Endothelial cell of umbilical vein (primary cell): ENCODE measurements at regions not wholly inside any gene's neighbourhood (a gene's known extent, or its start where the extent isn't known, plus 50 kb on each side); places are given as distances from the start of the nearest gene placed in this dataset.
A peak's percentile ranks its signal among the peaks of the same experiment; 100 is the strongest.

Experiments
- BruUV-seq: library from RNA; stranded (reverse); fragments of 400-500 nt; replicated peaks from 2 replicates; lab custom pipeline; 2021; lab: Mats Ljungman, UMichigan
- CTCF ChIA-PET: fragments of 300-600, 350-600 bp; sonication (Branson Sonifier 250); formaldehyde crosslinking; loops from one replicate; lab custom pipeline; 2021; ENCODE audit warnings: antibody characterized with exemption, inconsistent platforms; lab: Charles Lee
- POLR2A ChIA-PET: fragments of 300-600, 350-600 bp; sonication (Branson Sonifier 250); formaldehyde crosslinking; loops from one replicate; lab custom pipeline; 2021; ENCODE audit warnings: antibody characterized with exemption, inconsistent platforms; lab: Charles Lee
- DNase-seq: peaks from one replicate; pipeline ENCODE4 v3.0.0-alpha.2; 2011; ENCODE audit warnings: low read depth, low spot score
- FAIRE-seq: peaks from 2 replicates; lab custom pipeline; 2011; peaks lifted over from hg19 to GRCh38; lab: Jason Lieb, UNC
- H2AFZ ChIP-seq: 2 replicates; pipeline ENCODE4 v1.6.0; 2012; ENCODE audit warnings: low read depth, low read length, control low read depth, inconsistent platforms
- H3K27ac ChIP-seq: 2 replicates; pipeline ENCODE4 v1.5.1; 2011; ENCODE audit warnings: low read depth, mild to moderate bottlenecking, control low read depth, low read length, moderate library complexity; ENCODE audit not compliant: insufficient read depth
- H3K27me3 ChIP-seq, 2 experiments: 2 replicates each; pipeline versions ENCODE4 v1.6.0 to v1.6.1; 2011; ENCODE audit warnings: low read length in 2 of 2, mixed read lengths in 1 of 2; ENCODE audit not compliant: control insufficient read depth in 2 of 2, insufficient read depth in 2 of 2
- H3K36me3 ChIP-seq, 2 experiments: 2 replicates in 1 of 2; 3 replicates in 1 of 2; pipeline ENCODE4 v1.5.1; 2011; ENCODE audit warnings: low read length in 2 of 2, mild to moderate bottlenecking in 1 of 2, moderate library complexity in 1 of 2; ENCODE audit not compliant: control insufficient read depth in 2 of 2, insufficient read depth in 2 of 2; ENCODE audit errors: extremely low read depth in 1 of 2
- H3K4me1 ChIP-seq: 3 replicates; pipeline ENCODE4 v1.5.1; 2011; ENCODE audit warnings: mild to moderate bottlenecking, low read length; ENCODE audit not compliant: control insufficient read depth, insufficient read depth; ENCODE audit errors: extremely low read depth
- H3K4me2 ChIP-seq: 2 replicates; pipeline ENCODE4 v1.6.1; 2011; ENCODE audit warnings: low read length, control low read depth, mixed read lengths; ENCODE audit not compliant: insufficient read depth
- H3K4me3 ChIP-seq, 3 experiments: fragments of 200-600 bp in 1 of 3; sonication (generic), shearing (Covaris generic) in 1 of 3; replicated peaks in 1 of 3; 2 replicates each; pipeline ENCODE4 v1.5.1; 2011 to 2016; ENCODE audit warnings: control low read depth in 3 of 3, low read length in 3 of 3, mild to moderate bottlenecking in 2 of 3, inconsistent platforms in 1 of 3, low read depth in 1 of 3, moderate library complexity in 1 of 3; ENCODE audit not compliant: insufficient read depth in 1 of 3
- H3K79me2 ChIP-seq: 2 replicates; pipeline ENCODE4 v1.6.0; 2012; ENCODE audit warnings: low read length, inconsistent platforms; ENCODE audit not compliant: control insufficient read depth, insufficient read depth
- H3K9ac ChIP-seq: replicated peaks from 2 replicates; pipeline ENCODE3; 2011; ENCODE audit warnings: low read length, control low read depth; ENCODE audit not compliant: insufficient read depth; ENCODE audit errors: extremely low read depth
- H3K9me1 ChIP-seq: replicated peaks from 3 replicates; pipeline ENCODE4 v1.6.0; 2011; ENCODE audit warnings: mild to moderate bottlenecking, low read length; ENCODE audit not compliant: control insufficient read depth, insufficient read depth; ENCODE audit errors: extremely low read depth
- H3K9me3 ChIP-seq: replicated peaks from 2 replicates; pipeline ENCODE4 v1.5.1; 2012; ENCODE audit warnings: low read length, inconsistent platforms; ENCODE audit not compliant: control insufficient read depth, insufficient read depth
- H4K20me1 ChIP-seq: replicated peaks from 2 replicates; pipeline ENCODE3; 2011; ENCODE audit warnings: mild to moderate bottlenecking, low read length; ENCODE audit not compliant: control insufficient read depth, insufficient read depth; ENCODE audit errors: extremely low read depth
- EZH2 ChIP-seq: IDR thresholded peaks from 2 replicates; pipeline ENCODE4 v1.6.1; 2012; ENCODE audit warnings: borderline replicate concordance, low read depth, mild to moderate bottlenecking, moderate library complexity, low read length, inconsistent platforms; ENCODE audit not compliant: severe bottlenecking
- FOS ChIP-seq: IDR thresholded peaks from 2 replicates; pipeline ENCODE4 v1.6.1; 2011; ENCODE audit warnings: mild to moderate bottlenecking, low read length, moderate library complexity, borderline replicate concordance; ENCODE audit not compliant: insufficient read depth
- GATA2 ChIP-seq: IDR thresholded peaks from 2 replicates; pipeline ENCODE4 v1.7.0; 2011; ENCODE audit warnings: low read depth, mild to moderate bottlenecking, moderate library complexity, mixed read lengths, low read length; ENCODE audit not compliant: insufficient read length, insufficient read depth
- JUN ChIP-seq: IDR thresholded peaks from 2 replicates; pipeline ENCODE4 v1.6.1; 2011; ENCODE audit warnings: borderline replicate concordance, low read depth; ENCODE audit not compliant: insufficient read length, insufficient read depth
- MYC ChIP-seq: IDR thresholded peaks from one replicate; pipeline ENCODE4 v1.6.1; 2011; ENCODE audit warnings: mild to moderate bottlenecking, low read depth, low read length
- POLR2A ChIP-seq: IDR thresholded peaks from 2 replicates; pipeline ENCODE4 v1.6.1; 2012; ENCODE audit warnings: low read depth, mild to moderate bottlenecking, control low read depth, low read length
- POLR2AphosphoS5 ChIP-seq: IDR thresholded peaks from 2 replicates; pipeline ENCODE4 v1.6.1; 2012; ENCODE audit warnings: low read depth, mild to moderate bottlenecking, control low read depth, low read length, moderate library complexity; ENCODE audit not compliant: insufficient read depth
- dilution Hi-C: fragments of 300-500 bp; cut with MboI; formaldehyde crosslinking; loops from one replicate; pipeline ENCODE4 v1.15.0; 2019; ENCODE audit warnings: low sequenced_read_pairs; ENCODE audit not compliant: extremely low pct_ligation_motif_present
- intact Hi-C: fragments of 100-400 bp; cut with micrococcal nuclease; formaldehyde crosslinking; loops from one replicate; pipeline ENCODE4 v1.10.0; 2022
- TF ChIP-seq, protein P1 (sequence below): IDR thresholded peaks from 2 replicates; pipeline ENCODE4 v1.6.1; 2011; ENCODE audit not compliant: insufficient read depth, insufficient read length
- TF ChIP-seq, protein P2 (sequence below), 2 donors: IDR thresholded peaks; 1 replicate in 1 of 2; 2 replicates in 1 of 2; pipeline ENCODE4 v1.5.1; 2011; ENCODE audit warnings: low read length in 2 of 2, mild to moderate bottlenecking in 2 of 2, moderate library complexity in 2 of 2, control low read depth in 1 of 2, inconsistent platforms in 1 of 2, low read depth in 1 of 2; ENCODE audit not compliant: insufficient read depth in 1 of 2; ENCODE audit errors: extremely low read depth in 1 of 2

DNA sequence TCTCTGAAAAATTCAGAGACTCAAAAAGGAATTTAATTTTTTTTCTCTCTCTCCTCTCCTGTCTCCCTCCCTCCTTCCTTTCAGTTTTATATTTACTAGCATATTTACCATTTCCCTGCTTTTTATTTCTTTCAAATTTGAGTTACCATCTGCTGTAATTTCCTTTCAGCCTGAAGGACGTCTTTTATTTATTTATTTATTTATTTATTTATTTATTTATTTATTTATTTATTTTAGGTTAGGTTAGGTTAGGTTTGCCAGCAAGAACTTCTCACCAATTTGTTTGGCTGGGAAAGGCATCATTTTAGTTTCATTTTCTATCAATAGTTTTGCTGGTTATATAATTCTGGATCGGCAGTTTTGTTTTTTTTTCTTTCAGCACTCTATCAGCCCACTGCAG lies 231.7 kb upstream of the ZRANB2 start:
- no peaks in the 10 kb centered on the region for H3K9me1 ChIP-seq
- DNase-seq, result no peak
- FAIRE-seq, result no peak
- POLR2A ChIA-PET, result no interaction called here
- peak overlapping the region; percentile 9 for H3K9ac ChIP-seq
- no peaks in the 10 kb centered on the region for H4K20me1 ChIP-seq
- H3K79me2 ChIP-seq, result no peaks in the 10 kb centered on the region
- no peak overlapping the region for H3K4me3 ChIP-seq
- dilution Hi-C loops, result no loop called here
- CTCF ChIA-PET, result no interaction called here
- intact Hi-C loops, result no loop called here
- BruUV-seq, result no TSS peak
- TF ChIP-seq POLR2A, result no peak
- TF ChIP-seq EZH2, result no peak
- TF ChIP-seq MYC, result no peak
- no peak for TF ChIP-seq GATA2
- H3K9me3 ChIP-seq, result no peaks in the 10 kb centered on the region
- H2AFZ ChIP-seq, result peak overlapping the region; percentile 41
- H3K4me2 ChIP-seq, result peak overlapping the region; percentile 55
- peaks cover 4% of the 10 kb centered on the region for H3K4me1 ChIP-seq
- H3K27me3 ChIP-seq, result no peaks in the 10 kb centered on the region
- no peak overlapping the region for H3K27ac ChIP-seq
- no peaks in the 10 kb centered on the region for H3K36me3 ChIP-seq

DNA sequence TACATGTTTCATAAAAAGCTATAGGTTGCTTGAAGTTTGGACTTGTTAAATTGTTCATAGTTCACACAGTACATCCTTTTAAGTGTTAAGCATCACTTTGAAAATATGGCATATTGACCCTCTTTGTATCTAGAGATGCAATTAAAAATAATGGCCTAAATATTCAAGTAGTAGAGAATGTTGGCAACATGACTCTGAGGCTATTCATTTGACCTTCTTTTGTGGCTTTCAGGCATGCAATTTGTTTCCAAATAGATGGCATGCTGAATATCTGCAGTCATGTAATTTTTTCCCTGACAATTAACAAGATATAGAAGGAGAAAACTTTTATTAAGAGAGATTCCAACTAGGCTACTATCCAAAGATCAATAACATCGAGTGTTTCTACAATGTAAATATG lies 230.5 kb upstream of the ZRANB2 start:
- H3K4me1 ChIP-seq, result peaks cover 8% of the 10 kb centered on the region
- H3K36me3 ChIP-seq, result no peaks in the 10 kb centered on the region
- DNase-seq (no peak), FAIRE-seq (no peak)
- no peak overlapping the region for H3K27ac ChIP-seq
- H3K9me1 ChIP-seq, result no peaks in the 10 kb centered on the region
- POLR2A ChIA-PET, result no interaction called here
- no peaks in the 10 kb centered on the region for H4K20me1 ChIP-seq
- intact Hi-C loops (no loop called here), dilution Hi-C loops (no loop called here)
- no peaks in the 10 kb centered on the region for H3K27me3 ChIP-seq
- no peaks in the 10 kb centered on the region for H3K79me2 ChIP-seq
- no TSS peak for BruUV-seq
- H3K9ac ChIP-seq, result no peak overlapping the region
- H3K4me2 ChIP-seq, result no peak overlapping the region
- CTCF ChIA-PET, result no interaction called here
- H2AFZ ChIP-seq, result no peak overlapping the region
- no peak for TF ChIP-seq POLR2A
- TF ChIP-seq, protein P1, sequence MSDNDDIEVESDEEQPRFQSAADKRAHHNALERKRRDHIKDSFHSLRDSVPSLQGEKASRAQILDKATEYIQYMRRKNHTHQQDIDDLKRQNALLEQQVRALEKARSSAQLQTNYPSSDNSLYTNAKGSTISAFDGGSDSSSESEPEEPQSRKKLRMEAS, result no peak
- TF ChIP-seq EZH2, result no peak
- no peak for TF ChIP-seq JUN
- no peak for TF ChIP-seq POLR2AphosphoS5
- no peak for TF ChIP-seq GATA2
- TF ChIP-seq, protein P2, sequence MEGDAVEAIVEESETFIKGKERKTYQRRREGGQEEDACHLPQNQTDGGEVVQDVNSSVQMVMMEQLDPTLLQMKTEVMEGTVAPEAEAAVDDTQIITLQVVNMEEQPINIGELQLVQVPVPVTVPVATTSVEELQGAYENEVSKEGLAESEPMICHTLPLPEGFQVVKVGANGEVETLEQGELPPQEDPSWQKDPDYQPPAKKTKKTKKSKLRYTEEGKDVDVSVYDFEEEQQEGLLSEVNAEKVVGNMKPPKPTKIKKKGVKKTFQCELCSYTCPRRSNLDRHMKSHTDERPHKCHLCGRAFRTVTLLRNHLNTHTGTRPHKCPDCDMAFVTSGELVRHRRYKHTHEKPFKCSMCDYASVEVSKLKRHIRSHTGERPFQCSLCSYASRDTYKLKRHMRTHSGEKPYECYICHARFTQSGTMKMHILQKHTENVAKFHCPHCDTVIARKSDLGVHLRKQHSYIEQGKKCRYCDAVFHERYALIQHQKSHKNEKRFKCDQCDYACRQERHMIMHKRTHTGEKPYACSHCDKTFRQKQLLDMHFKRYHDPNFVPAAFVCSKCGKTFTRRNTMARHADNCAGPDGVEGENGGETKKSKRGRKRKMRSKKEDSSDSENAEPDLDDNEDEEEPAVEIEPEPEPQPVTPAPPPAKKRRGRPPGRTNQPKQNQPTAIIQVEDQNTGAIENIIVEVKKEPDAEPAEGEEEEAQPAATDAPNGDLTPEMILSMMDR (IDR thresholded peaks at IDR 0.05; ENCODE audit: extremely low read depth in 1 of 2, insufficient read depth in 1 of 2, low read depth in 1 of 2, low read length in 2 of 2), result no peak
- no peak for TF ChIP-seq FOS
- H3K4me3 ChIP-seq, result no peak overlapping the region
- no peaks in the 10 kb centered on the region for H3K9me3 ChIP-seq
